Raji (cell line): ENCODE measurements at regions not wholly inside any gene's neighbourhood (a gene's known extent, or its start where the extent isn't known, plus 50 kb on each side); places are given as distances from the start of the nearest gene placed in this dataset.

Experiments
- POLR2A ChIP-seq: IDR thresholded peaks from 2 replicates; pipeline ENCODE4 v1.6.1; 2011; ENCODE audit warnings: low read depth, low read length, control low read depth; ENCODE audit not compliant: insufficient read depth

GRCh38 chr15:69525543-69525942 is 72.9 kb downstream of the RPLP1 start:
- TF ChIP-seq POLR2A, result no peak

DNA sequence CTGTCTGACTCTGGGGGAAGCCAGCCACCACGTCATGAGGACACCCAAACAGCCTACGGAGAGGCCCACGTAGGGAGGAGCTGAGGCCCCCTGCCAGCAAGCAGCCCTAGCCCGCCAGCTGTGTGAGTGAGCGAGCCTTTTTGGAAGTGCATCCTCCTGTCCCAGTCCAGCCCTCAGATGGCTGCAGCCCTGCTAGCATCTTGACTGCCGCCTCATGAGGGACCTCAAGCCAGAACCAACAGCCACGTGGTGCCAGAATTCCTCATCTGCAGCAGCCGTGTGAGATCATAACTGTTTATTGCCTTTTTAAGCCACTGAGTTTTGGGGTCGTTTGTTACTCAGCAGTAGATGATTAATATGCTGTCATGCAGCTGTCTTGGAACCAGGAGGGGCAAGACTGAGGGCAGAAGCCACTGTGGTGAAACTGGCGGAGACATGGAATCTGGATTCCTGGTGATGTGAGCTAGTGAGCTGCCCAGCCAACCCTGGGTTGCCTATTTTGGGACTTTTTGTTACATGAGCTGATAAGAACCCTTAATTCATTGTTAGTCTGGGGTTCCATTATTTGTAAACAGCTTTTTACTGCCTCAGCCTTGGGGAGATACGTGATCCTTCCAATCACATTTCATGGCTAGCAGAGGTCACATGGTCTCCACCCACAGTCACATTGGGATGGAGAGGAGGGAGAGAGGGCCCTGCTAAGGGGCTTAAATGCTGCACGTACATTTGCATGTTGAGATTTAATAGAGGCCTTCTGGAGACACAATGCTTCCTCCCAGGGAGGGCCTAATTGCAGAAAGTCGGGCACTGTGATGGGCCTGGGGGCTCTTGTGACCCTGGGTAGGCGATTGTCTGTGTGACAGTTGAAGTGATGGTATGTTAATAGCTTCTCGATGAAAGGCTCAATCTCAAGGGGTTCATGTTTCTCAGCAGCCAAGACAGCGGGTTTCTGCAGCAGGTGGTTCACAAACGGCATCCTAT is 73.8 kb downstream of the RPLP1 start:
- TF ChIP-seq POLR2A, result no peak

DNA sequence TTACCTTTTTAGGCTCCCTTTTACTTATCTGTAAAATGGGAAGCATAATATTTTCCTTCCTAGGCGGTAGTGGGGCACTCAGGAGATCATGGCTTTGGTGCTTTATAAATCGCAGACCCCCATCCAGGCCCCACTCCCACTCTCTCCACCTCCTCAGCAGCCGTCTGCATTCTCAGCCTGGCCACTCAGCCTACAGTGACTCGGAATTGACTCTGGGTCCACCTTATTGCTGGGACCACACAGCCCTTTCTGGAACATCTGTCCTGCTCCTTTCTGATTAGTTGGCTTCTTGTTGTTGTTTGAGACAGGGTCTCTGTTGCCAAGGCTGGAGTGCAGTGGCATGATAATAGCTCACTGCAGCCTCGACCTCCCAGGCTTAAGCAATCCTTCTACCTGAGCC is 76.5 kb downstream of the RPLP1 start:
- TF ChIP-seq POLR2A, result no peak

GRCh38 chr15:69529961-69530633 is 77.5 kb downstream of the RPLP1 start:
- TF ChIP-seq POLR2A, result no peak

- no peak for TF ChIP-seq POLR2A
Observed at GRCh38 chr15:69530991-69531664, 78.5 kb downstream of the RPLP1 start.

GRCh38 chr15:69531665-69532027 is 79.0 kb downstream of the RPLP1 start:
- no peak for TF ChIP-seq POLR2A

- no peak for TF ChIP-seq POLR2A
Observed at GRCh38 chr15:69532066-69532465, 79.4 kb downstream of the RPLP1 start.

DNA sequence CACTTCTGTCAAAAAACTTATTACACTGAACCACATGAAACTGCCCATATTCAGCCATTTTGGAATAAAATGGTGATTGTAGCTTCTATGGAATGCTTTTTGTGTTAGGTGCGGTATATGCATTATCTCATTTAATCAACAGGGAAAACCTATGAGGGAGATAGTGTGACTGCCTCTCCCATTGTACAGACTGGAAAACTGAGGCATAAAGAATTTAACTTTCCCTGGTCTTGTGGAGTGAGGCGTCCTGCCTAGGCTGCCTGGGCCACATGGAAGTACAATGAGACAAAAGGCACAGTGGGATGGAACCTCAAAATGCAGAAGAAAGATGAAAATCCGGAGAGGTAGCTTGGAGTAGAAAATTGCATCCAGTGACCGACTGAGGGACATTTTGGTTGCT is 80.2 kb downstream of the RPLP1 start:
- TF ChIP-seq POLR2A, result no peak

GRCh38 chr15:69533522-69533921 is 80.9 kb downstream of the RPLP1 start:
- TF ChIP-seq POLR2A, result no peak

DNA sequence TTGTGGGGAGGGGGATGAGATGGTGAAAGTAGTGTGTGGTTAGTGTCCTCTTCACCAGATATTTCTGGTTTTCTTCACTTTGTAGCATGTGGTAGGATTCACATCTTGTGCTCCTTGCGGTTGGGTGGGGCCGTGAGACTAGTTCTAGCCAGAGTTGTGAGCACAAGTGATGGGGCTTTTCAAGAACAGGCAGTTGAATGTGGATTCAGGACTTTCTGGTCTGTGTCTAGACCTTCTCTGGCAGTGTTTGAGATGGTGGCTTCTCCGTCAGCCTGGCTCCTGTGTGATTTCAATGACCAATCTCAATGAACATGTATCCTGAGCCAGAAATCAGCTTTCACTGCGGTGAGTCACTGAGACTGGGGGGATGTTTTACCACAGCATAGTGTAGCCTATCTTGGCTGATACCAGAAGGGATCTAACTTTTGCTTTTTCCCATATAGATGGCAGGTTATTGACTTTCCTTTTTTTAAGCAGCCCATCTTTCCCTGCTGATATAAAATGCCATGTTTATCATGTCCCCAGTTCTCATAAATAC is 82.6 kb downstream of the RPLP1 start:
- TF ChIP-seq POLR2A, result no peak

DNA sequence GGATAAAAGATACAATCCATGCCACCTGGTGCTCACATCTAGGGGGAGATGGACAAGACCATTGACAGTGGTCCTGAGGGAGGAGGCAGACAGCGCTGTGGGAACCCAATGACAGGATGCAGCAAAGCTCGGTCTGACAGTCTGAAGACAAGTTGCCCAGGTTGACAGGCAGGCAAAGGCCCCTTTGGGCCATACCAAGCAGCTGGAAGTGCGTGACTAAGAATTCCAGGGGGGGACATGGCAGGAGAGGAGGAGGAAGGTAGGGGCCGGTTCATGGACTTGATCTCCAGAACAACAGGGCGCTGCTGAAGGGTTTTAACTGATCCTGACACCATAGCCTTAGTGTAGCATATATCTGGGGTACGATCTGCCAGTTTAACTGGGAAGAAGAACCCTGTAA is 83.4 kb downstream of the RPLP1 start:
- TF ChIP-seq POLR2A, result no peak

- TF ChIP-seq POLR2A, result no peak
Observed at GRCh38 chr15:69536726-69537512, 84.3 kb downstream of the RPLP1 start.

GRCh38 chr15:69537901-69538300 is 85.3 kb downstream of the RPLP1 start:
- no peak for TF ChIP-seq POLR2A

DNA sequence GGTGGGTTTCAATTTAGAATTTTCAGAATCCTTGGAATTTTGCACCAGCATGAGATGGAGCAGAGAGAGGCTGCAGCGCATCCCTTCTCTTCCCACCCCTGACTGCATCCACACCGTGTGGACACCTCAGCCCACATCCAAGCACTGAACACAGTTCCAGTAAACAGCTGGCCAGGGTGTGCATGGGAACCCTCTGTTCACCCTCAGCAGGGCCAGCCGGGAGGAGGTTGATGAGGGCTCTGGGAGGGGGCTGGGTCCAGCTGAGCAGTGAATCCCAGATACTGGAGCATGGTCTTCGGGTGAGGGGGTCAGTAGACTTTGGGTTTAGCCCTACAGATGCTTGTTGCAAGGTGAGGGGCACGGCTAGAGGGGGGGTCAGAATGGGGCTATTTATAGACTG is 85.8 kb downstream of the RPLP1 start:
- TF ChIP-seq POLR2A, result no peak

GRCh38 chr15:69539345-69539744 is 86.7 kb downstream of the RPLP1 start:
- TF ChIP-seq POLR2A, result no peak
